Parathyroid adenoma (tissue), 2 donors: ENCODE measurements at regions not wholly inside any gene's neighbourhood (a gene's known extent, or its start where the extent isn't known, plus 50 kb on each side); places are given as distances from the start of the nearest gene placed in this dataset.

Source experiments
- H2AFZ ChIP-seq: fragments of 300-600 bp; sonication (generic); one replicate; pipeline ENCODE4 v1.7.0; 2017; ENCODE audit warnings: antibody characterized with exemption, mild to moderate bottlenecking
- H3K27ac ChIP-seq: fragments of 300-600 bp; sonication (generic); one replicate; pipeline ENCODE4 v1.7.0; 2017
- H3K27me3 ChIP-seq: fragments of 300-600 bp; sonication (generic); one replicate; pipeline ENCODE4 v1.7.0; 2017; ENCODE audit warnings: low read length; ENCODE audit not compliant: control insufficient read depth, insufficient read depth
- H3K36me3 ChIP-seq: fragments of 300-600 bp; sonication (generic); one replicate; pipeline ENCODE4 v1.7.0; 2017; ENCODE audit warnings: low read length; ENCODE audit not compliant: control insufficient read depth, insufficient read depth
- H3K4me1 ChIP-seq: fragments of 300-600 bp; sonication (generic); one replicate; pipeline ENCODE4 v1.7.0; 2017; ENCODE audit warnings: control low read depth
- H3K4me2 ChIP-seq: fragments of 300-600 bp; sonication (generic); one replicate; pipeline ENCODE4 v1.7.0; 2017; ENCODE audit warnings: low read length
- H3K4me3 ChIP-seq: fragments of 300-600 bp; sonication (generic); one replicate; pipeline ENCODE4 v1.7.0; 2017; ENCODE audit warnings: low read depth, low read length
- H3K79me2 ChIP-seq: fragments of 300-600 bp; sonication (generic); one replicate; pipeline ENCODE4 v1.7.0; 2017; ENCODE audit warnings: control low read depth
- H3K9ac ChIP-seq: fragments of 300-600 bp; sonication (generic); one replicate; pipeline ENCODE4 v1.7.0; 2017; ENCODE audit warnings: mild to moderate bottlenecking
- H3K9me3 ChIP-seq: fragments of 300-600 bp; sonication (generic); one replicate; pipeline ENCODE4 v1.7.0; 2017; ENCODE audit warnings: low read length; ENCODE audit not compliant: control insufficient read depth
- TF ChIP-seq, protein P1 (sequence below): fragments of 300-600 bp; sonication (generic); IDR thresholded peaks from one replicate; pipeline ENCODE4 v1.7.0; 2017; ENCODE audit warnings: antibody characterized with exemption, mild to moderate bottlenecking
- donor health status: primary hyperparathyroidism.

DNA sequence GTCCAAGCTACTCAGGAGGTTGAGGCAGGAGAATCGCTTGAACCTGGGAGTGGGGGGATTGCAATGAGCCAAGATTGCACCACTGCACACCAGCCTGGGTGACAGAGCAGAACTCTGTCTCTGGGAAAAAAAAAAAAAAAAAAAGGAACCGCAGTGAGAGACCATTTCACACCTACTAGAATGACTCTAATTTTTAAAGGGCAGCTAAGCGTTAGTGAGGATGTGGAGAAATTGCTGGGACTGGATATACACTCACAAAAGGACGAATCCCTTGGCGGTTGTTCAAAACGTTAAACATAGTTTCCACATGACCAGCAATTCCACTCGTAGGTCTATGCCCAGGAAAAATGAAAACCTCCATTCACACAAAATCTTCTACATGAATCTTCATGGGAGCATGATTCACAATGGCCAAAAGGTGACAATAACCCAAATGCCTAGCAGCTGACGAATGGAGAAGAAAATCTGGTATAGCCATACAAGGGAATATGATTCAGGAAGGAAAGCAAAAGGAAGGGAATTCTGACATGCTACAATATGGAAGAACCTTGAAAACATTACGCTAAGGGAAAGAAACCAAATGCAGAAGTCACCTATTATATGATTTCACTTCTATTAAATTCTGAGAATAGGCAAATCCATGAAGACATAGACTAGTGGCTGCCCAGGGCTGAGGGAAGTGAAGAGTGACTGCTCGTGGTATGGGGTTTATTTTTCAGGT is 127.0 kb downstream of the CHSY1 start:
- H3K27ac ChIP-seq = no peak overlapping the region

DNA sequence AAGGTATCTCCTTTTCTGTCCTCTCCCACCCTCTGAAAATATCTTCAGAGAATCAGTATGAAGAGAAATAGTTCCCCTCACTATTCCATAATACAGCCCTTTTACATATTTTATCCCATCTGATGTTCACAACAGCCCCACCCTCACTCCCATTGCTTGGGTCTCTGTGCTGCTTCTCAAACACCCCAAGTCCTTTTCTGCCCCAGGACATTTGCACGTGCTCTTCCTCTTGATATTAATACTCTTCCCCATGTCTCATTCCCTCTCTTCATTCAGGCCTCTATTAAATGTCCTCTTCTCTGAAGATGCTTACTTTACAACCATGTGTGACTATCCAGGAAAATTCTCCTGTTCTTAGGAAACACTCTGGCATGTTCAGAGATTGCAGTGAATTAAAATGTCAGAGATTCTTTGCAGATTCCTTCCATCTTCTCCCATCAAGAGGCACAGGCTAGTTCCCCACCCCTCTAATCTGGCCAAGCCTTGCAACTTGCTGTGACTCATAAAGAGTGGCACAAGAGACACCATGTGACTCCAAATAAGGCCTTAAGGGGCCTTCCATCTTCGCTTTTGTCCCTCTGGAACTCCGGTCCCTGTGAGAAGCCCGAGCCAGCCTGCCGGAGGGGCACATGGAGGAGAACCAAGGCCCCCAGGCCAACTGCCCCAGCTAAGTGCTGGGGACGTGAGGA is 128.5 kb downstream of the CHSY1 start:
- H3K4me2 ChIP-seq = no peak overlapping the region
- no peak overlapping the region for H3K9ac ChIP-seq
- no peak overlapping the region for H3K4me3 ChIP-seq
- no peaks in the 10 kb centered on the region for H3K79me2 ChIP-seq
- no peaks in the 10 kb centered on the region for H3K36me3 ChIP-seq
- no peaks in the 10 kb centered on the region for H3K4me1 ChIP-seq
- TF ChIP-seq, protein P1, sequence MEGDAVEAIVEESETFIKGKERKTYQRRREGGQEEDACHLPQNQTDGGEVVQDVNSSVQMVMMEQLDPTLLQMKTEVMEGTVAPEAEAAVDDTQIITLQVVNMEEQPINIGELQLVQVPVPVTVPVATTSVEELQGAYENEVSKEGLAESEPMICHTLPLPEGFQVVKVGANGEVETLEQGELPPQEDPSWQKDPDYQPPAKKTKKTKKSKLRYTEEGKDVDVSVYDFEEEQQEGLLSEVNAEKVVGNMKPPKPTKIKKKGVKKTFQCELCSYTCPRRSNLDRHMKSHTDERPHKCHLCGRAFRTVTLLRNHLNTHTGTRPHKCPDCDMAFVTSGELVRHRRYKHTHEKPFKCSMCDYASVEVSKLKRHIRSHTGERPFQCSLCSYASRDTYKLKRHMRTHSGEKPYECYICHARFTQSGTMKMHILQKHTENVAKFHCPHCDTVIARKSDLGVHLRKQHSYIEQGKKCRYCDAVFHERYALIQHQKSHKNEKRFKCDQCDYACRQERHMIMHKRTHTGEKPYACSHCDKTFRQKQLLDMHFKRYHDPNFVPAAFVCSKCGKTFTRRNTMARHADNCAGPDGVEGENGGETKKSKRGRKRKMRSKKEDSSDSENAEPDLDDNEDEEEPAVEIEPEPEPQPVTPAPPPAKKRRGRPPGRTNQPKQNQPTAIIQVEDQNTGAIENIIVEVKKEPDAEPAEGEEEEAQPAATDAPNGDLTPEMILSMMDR = no peak
- H3K27ac ChIP-seq = no peak overlapping the region
- no peak overlapping the region for H2AFZ ChIP-seq
- H3K27me3 ChIP-seq = no peaks in the 10 kb centered on the region
- no peaks in the 10 kb centered on the region for H3K9me3 ChIP-seq

More for the DNA sequence above, 127.0 kb downstream of the CHSY1 start:
- no peaks in the 10 kb centered on the region for H3K36me3 ChIP-seq
- no peaks in the 10 kb centered on the region for H3K9me3 ChIP-seq
- H3K4me1 ChIP-seq = no peaks in the 10 kb centered on the region
- no peak overlapping the region for H3K4me3 ChIP-seq
- no peak overlapping the region for H2AFZ ChIP-seq
- H3K79me2 ChIP-seq = no peaks in the 10 kb centered on the region
- no peak overlapping the region for H3K9ac ChIP-seq
- H3K27me3 ChIP-seq = no peaks in the 10 kb centered on the region
- H3K4me2 ChIP-seq = no peak overlapping the region
- TF ChIP-seq, protein P1 = no peak

DNA sequence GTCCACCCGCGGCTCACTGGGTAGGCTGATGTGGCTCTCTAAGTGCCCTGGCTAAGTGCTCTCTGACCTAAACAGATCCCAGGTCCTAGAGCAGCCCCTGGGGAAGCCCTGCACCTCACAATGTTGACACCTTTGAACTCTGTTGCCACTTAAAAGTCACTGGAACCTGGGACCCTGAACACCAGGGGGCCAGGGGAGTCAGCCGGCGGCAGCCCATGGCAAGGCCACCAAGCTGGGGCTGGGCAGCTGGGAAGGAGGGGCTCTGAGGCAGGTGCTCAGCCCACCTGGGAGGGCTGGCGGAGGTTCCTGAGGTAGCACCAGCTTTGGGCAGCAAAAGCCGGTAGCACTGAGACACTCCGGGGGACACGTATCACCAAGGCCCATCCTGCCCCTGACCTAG is 129.0 kb downstream of the CHSY1 start:
- no peak overlapping the region for H3K4me3 ChIP-seq

DNA sequence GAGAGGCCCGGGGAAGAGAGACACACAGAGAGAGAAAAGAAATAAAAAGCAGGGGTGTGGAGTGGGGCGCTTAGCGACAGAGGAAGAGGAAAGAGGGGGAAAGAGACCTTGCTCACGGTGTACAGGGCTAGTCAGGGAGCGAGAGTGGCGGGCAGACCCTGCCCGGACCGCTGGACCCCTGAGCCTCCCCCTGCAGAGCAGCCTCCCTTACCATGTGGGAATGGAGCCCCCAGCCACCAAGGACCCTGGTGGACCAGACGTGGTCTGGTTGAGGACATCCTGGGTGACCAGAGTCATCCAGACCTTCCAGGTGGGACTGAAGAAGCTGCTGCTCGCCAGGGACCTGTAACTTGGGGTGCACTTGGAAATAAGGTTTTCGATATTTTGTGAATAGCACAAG is 129.6 kb downstream of the CHSY1 start:
- no peak overlapping the region for H3K4me3 ChIP-seq
- H3K27ac ChIP-seq = peak overlapping the region; percentile 54

More for the DNA sequence above, 129.0 kb downstream of the CHSY1 start:
- Histone ChIP-seq H3K79me2 (no peaks in the 10 kb centered on the region), H3K36me3 (no peaks in the 10 kb centered on the region), H3K4me1 (no peaks in the 10 kb centered on the region), H2AFZ (no peak overlapping the region), H3K27ac (no peak overlapping the region), H3K9me3 (no peaks in the 10 kb centered on the region), H3K27me3 (no peaks in the 10 kb centered on the region), H3K4me2 (no peak overlapping the region), H3K9ac (no peak overlapping the region)
- TF ChIP-seq, protein P1 = no peak

More for the DNA sequence above, 129.6 kb downstream of the CHSY1 start:
- TF ChIP-seq, protein P1 = no peak
- no peak overlapping the region for H2AFZ ChIP-seq
- H3K4me1 ChIP-seq = no peaks in the 10 kb centered on the region
- no peaks in the 10 kb centered on the region for H3K79me2 ChIP-seq
- no peak overlapping the region for H3K4me2 ChIP-seq
- no peak overlapping the region for H3K9ac ChIP-seq
- H3K9me3 ChIP-seq = no peaks in the 10 kb centered on the region
- H3K27me3 ChIP-seq = no peaks in the 10 kb centered on the region
- no peaks in the 10 kb centered on the region for H3K36me3 ChIP-seq
